GM12892 (cell line): ENCODE measurements at regions not wholly inside any gene's neighbourhood (a gene's known extent, or its start where the extent isn't known, plus 50 kb on each side); places are given as distances from the start of the nearest gene placed in this dataset.

Experiments used
- POLR2A ChIP-seq: IDR thresholded peaks from 2 replicates; pipeline ENCODE4 v1.6.1; 2011; ENCODE audit warnings: low read depth, low read length, control low read depth
- POLR2AphosphoS5 ChIP-seq: IDR thresholded peaks from 2 replicates; pipeline ENCODE4 v1.6.1; 2011; ENCODE audit warnings: low read depth, low read length, control low read depth

DNA sequence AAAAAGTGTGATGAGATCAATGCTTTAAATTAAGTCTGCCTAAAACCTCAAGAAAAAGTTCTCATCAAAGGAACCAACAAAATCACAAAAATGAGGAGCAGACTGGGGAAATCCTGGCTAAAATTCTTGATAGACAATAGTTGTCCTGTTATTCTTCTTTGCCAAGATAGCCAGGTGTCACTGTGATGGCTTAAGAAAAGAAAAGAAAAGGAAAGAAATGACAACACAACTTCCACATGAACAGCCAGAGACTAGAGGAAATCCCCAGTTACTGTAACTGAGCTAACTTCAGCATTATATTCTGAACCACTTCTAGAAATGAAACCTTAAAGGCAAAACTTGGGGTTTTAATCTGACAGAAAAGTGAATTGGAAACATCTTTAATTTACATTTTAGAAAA, 129.6 kb downstream of the CD24 start:
- no peak for TF ChIP-seq POLR2AphosphoS5
- no peak for TF ChIP-seq POLR2A
